Activated CD4-positive, alpha-beta T cell treated with anti-CD3 and anti-CD28 coated beads for 36 hours (primary cell): ENCODE measurements at regions not wholly inside any gene's neighbourhood (a gene's known extent, or its start where the extent isn't known, plus 50 kb on each side); places are given as distances from the start of the nearest gene placed in this dataset.
A peak's percentile ranks its signal among the peaks of the same experiment; 100 is the strongest.

Source experiments
- ATAC-seq: fragments of 200-7000 bp; cut with Tn5 transposase; one replicate; pipeline ENCODE4 v1.10.0; 2021; ENCODE audit warnings: mild to moderate bottlenecking, moderate library complexity
- CTCF ChIA-PET: fragments of 350-600 bp; sonication (Branson Sonifier 250); formaldehyde crosslinking; loops from one replicate; lab custom pipeline; 2021; ENCODE audit warnings: antibody characterized with exemption; lab: Charles Lee
- POLR2A ChIA-PET: fragments of 350-600 bp; sonication (Branson Sonifier 250); formaldehyde crosslinking; loops from one replicate; lab custom pipeline; 2021; ENCODE audit warnings: antibody characterized with exemption, inconsistent platforms; lab: Charles Lee
- DNase-seq: peaks from one replicate; pipeline ENCODE4 v3.0.0-alpha.2; 2020
- H3K27ac Mint-ChIP-seq: one replicate; pipeline ENCODE4 v1.8.0; 2021; ENCODE audit warnings: mixed read lengths
- H3K27me3 Mint-ChIP-seq: one replicate; pipeline ENCODE4 v1.8.0; 2021; ENCODE audit warnings: mixed read lengths
- H3K36me3 Mint-ChIP-seq: one replicate; pipeline ENCODE4 v1.8.0; 2021; ENCODE audit warnings: low read depth, mixed read lengths
- H3K4me1 Mint-ChIP-seq: one replicate; pipeline ENCODE4 v1.8.0; 2021; ENCODE audit warnings: mixed read lengths
- H3K4me3 Mint-ChIP-seq: one replicate; pipeline ENCODE4 v1.8.0; 2021; ENCODE audit warnings: mild to moderate bottlenecking, moderate library complexity, mixed read lengths
- H3K9me3 Mint-ChIP-seq: one replicate; pipeline ENCODE4 v1.8.0; 2021; ENCODE audit warnings: low read depth, mixed read lengths
- intact Hi-C, 2 experiments: fragments of 100-400 bp; cut with DNase I in 1 of 2; cut with micrococcal nuclease in 1 of 2; formaldehyde crosslinking; loops; one replicate each; pipeline versions ENCODE4 v1.14.2 to v1.15.1; 2022 to 2024; cut with DNase I, micrococcal nuclease

GRCh38 chr1:221806236-221806635 is 64.3 kb upstream of the DUSP10 start:
- Mint-ChIP-seq H3K4me1 (peaks cover 44% of the 10 kb centered on the region), H3K9me3 (no peaks in the 10 kb centered on the region), H3K4me3 (no peak overlapping the region), H3K36me3 (no peaks in the 10 kb centered on the region), H3K27ac (no peak overlapping the region), H3K27me3 (no peaks in the 10 kb centered on the region)
- ATAC-seq (no peak), DNase-seq (no peak)
- intact Hi-C loops, result no loop called here
- ChIA-PET CTCF (no interaction called here), POLR2A (no interaction called here)

DNA sequence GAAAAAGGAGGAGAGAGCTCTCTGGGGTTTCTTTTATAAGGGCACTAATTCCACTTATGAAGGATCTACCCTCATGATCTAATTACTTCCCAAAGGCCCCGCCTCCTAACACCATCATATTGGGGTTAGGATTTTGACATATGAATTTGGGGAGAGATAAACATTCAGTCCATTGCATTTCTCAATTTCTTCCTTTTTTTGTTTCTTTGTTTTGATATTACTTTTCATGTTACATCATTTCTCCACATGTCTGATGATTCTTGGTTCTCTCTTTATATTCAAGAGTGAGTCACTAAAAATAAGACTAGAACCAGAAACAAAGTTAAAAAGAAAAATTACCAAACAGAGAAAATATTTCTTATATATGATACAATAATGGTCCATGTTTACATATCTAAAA is 63.2 kb upstream of the DUSP10 start:
- ATAC-seq (no peak), DNase-seq (no peak)
- ChIA-PET POLR2A (no interaction called here), CTCF (no interaction called here)
- Mint-ChIP-seq H3K9me3 (peaks cover 2% of the 10 kb centered on the region), H3K4me1 (peaks cover 35% of the 10 kb centered on the region), H3K4me3 (no peak overlapping the region), H3K27ac (no peak overlapping the region), H3K27me3 (no peaks in the 10 kb centered on the region), H3K36me3 (no peaks in the 10 kb centered on the region)
- intact Hi-C loops, result no loop called here

GRCh38 chr1:221804303-221804702 is 62.4 kb upstream of the DUSP10 start:
- H3K27me3 Mint-ChIP-seq, result no peaks in the 10 kb centered on the region
- POLR2A ChIA-PET, result no interaction called here

GRCh38 chr1:221801773-221802516 is 60.1 kb upstream of the DUSP10 start:
- intact Hi-C loops, result no loop called here
- Mint-ChIP-seq H3K36me3 (peaks cover 2% of the 10 kb centered on the region), H3K4me1 (peaks cover 16% of the 10 kb centered on the region), H3K27me3 (no peaks in the 10 kb centered on the region), H3K9me3 (peaks cover 5% of the 10 kb centered on the region), H3K4me3 (no peak overlapping the region), H3K27ac (no peak overlapping the region)
- DNase-seq (no peak), ATAC-seq (peak; percentile 74)
- ChIA-PET POLR2A (interaction anchor here (1.4 kb wide), 1 partner anchor 22 kb away, joined by 3 read pairs; no protein-coding TSS in a partner anchor), CTCF (interaction anchor here (0.7 to 1.1 kb wide), 3 partner anchors 14 to 93 kb away, joined by 3 read pairs; no protein-coding TSS in a partner anchor)

More at GRCh38 chr1:221804303-221804702, 62.4 kb upstream of the DUSP10 start:
- CTCF ChIA-PET, result interaction anchor here (1.1 kb wide), 1 partner anchor 30 kb away, joined by 3 read pairs; no protein-coding TSS in a partner anchor
- intact Hi-C loops, result no loop called here
- H3K4me3 Mint-ChIP-seq, result no peak overlapping the region
- H3K9me3 Mint-ChIP-seq, result peaks cover 5% of the 10 kb centered on the region
- no peak for DNase-seq
- H3K27ac Mint-ChIP-seq, result no peak overlapping the region
- no peak for ATAC-seq
- peaks cover 2% of the 10 kb centered on the region for H3K36me3 Mint-ChIP-seq
- H3K4me1 Mint-ChIP-seq, result peaks cover 27% of the 10 kb centered on the region

DNA sequence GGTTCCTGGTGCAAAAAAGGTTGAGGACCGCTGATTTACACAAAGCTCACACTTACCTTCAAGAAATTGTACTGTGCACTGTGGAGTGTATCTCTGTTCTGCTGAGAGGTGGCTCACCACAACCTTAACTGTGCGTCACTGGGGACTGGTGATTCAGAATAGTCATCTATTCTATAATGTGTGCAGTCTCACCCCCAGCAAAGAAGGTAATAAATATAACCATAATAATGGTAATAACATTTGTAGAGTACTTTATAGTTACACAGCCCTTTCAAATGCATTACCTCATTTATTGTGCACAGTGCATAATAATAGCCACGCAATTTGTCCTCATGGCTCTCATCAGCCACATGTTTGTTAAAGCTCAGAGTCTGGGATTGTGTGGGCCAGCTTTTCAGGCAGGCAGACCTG is 59.4 kb upstream of the DUSP10 start:
- Mint-ChIP-seq H3K27ac (no peak overlapping the region), H3K4me1 (peaks cover 16% of the 10 kb centered on the region), H3K9me3 (peaks cover 5% of the 10 kb centered on the region), H3K4me3 (no peak overlapping the region), H3K27me3 (no peaks in the 10 kb centered on the region), H3K36me3 (peaks cover 2% of the 10 kb centered on the region)
- intact Hi-C loops, result no loop called here
- CTCF ChIA-PET, result interaction anchor here (1.5 kb wide), 1 partner anchor 7 kb away, joined by 3 read pairs; no protein-coding TSS in a partner anchor
- no peak for DNase-seq
- ATAC-seq, result peak; percentile 77
- POLR2A ChIA-PET, result interaction anchor here (1.4 kb wide), 1 partner anchor 23 kb away, joined by 3 read pairs; no protein-coding TSS in a partner anchor

DNA sequence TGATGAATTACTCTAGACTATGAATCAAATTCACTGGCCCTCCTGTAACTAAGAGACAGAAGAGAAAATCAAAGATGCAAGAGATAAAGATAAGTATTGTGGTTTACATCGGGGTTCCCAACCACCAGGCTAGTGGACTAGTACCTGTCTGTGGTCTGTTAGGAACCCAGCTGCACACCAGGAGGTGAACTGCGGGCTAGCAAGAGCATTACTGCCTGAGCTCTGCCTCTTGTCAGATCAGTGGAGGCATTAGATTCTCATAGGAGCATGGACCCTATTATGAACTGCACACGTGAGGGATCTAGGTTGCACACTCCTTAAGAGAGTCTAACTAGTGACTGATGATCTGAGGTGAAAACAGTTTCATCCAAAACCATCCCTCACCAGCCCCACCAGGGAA is 58.9 kb upstream of the DUSP10 start:
- H3K4me1 Mint-ChIP-seq, result peaks cover 17% of the 10 kb centered on the region
- peak; percentile 15 for ATAC-seq
- intact Hi-C loops, result no loop called here
- POLR2A ChIA-PET, result no interaction called here
- peaks cover 2% of the 10 kb centered on the region for H3K36me3 Mint-ChIP-seq
- H3K9me3 Mint-ChIP-seq, result peaks cover 5% of the 10 kb centered on the region
- no peaks in the 10 kb centered on the region for H3K27me3 Mint-ChIP-seq
- no peak for DNase-seq
- H3K4me3 Mint-ChIP-seq, result no peak overlapping the region
- CTCF ChIA-PET, result interaction anchor here (1.5 kb wide), 1 partner anchor 8 kb away, joined by 3 read pairs; no protein-coding TSS in a partner anchor
- no peak overlapping the region for H3K27ac Mint-ChIP-seq

DNA sequence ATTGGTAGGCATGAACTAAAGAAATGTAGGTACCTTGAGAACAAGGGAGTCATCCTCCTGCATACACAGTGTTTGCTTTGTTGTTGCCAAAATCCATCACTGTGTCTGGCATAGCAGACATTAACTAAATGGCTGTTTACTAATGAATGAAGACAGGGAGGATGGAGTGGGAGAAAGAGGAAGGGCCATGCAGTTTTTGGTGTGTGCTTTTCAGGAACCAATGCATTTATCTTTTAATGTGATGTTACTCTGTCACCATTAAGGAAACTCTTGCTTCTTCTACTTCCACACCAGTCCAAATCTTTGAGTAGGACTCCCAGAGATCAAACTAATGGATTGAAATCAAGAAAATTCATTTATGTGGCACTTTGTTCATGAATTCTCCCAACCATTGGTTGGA is 55.6 kb upstream of the DUSP10 start:
- Mint-ChIP-seq H3K36me3 (peaks cover 2% of the 10 kb centered on the region), H3K27ac (no peak overlapping the region), H3K27me3 (no peaks in the 10 kb centered on the region), H3K4me3 (no peak overlapping the region), H3K9me3 (peaks cover 5% of the 10 kb centered on the region), H3K4me1 (peaks cover 38% of the 10 kb centered on the region)
- ChIA-PET POLR2A (no interaction called here), CTCF (no interaction called here)
- ATAC-seq, result no peak
- intact Hi-C loops, result no loop called here
- no peak for DNase-seq

DNA sequence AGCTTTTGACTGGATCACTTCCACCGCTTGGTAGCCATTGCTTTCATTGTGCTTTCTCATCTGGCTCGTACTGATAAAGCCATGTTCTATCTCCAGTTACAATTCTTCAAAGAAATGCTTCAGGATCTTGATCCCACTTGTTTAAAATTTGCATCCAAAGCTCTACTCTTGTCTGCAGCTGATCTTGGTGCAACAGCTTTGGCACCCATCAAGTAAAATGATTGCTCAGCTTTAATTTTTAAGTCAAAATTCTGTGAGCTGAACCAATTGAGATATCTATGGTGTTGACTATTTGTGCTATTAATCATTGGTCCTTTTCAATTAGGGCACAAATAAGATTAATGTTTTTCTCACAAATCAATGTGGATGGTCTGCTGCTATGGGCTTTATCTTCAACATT is 54.8 kb upstream of the DUSP10 start:
- DNase-seq (no peak), ATAC-seq (no peak)
- Mint-ChIP-seq H3K4me1 (peaks cover 34% of the 10 kb centered on the region), H3K36me3 (peaks cover 2% of the 10 kb centered on the region), H3K27me3 (no peaks in the 10 kb centered on the region), H3K27ac (no peak overlapping the region), H3K9me3 (peaks cover 5% of the 10 kb centered on the region), H3K4me3 (no peak overlapping the region)
- intact Hi-C loops, result no loop called here
- ChIA-PET POLR2A (no interaction called here), CTCF (interaction anchor here (1.0 kb wide), 1 partner anchor 27 kb away, joined by 3 read pairs; no protein-coding TSS in a partner anchor)

GRCh38 chr1:221795380-221795779 is 53.5 kb upstream of the DUSP10 start:
- H3K27ac Mint-ChIP-seq, result peak overlapping the region; percentile 17
- intact Hi-C loops, result loop anchor here (2.0 kb wide), 2 partner anchors 33 to 41 kb away; no protein-coding TSS in a partner anchor
- H3K4me3 Mint-ChIP-seq, result no peak overlapping the region
- DNase-seq (peak; percentile 42), ATAC-seq (peak; percentile 58)
- CTCF ChIA-PET, result interaction anchor here (1.6 kb wide), 1 partner anchor 44 kb away, joined by 5 read pairs; no protein-coding TSS in a partner anchor
- H3K36me3 Mint-ChIP-seq, result peaks cover 2% of the 10 kb centered on the region
- H3K9me3 Mint-ChIP-seq, result peaks cover 4% of the 10 kb centered on the region
- H3K4me1 Mint-ChIP-seq, result peaks cover 34% of the 10 kb centered on the region
- POLR2A ChIA-PET, result interaction anchor here (1.2 to 1.9 kb wide), 2 partner anchors 34 to 54 kb away, joined by 5 to 9 read pairs; partner anchors contain the start of gene DUSP10
- H3K27me3 Mint-ChIP-seq, result no peaks in the 10 kb centered on the region

- POLR2A ChIA-PET, result interaction anchor here (1.0 to 1.9 kb wide), 3 partner anchors 18 to 53 kb away, joined by 4 to 9 read pairs (median 5); partner anchors contain the start of gene DUSP10
- no peak for DNase-seq
- H3K27ac Mint-ChIP-seq, result peak overlapping the region; percentile 70
- no peak overlapping the region for H3K4me3 Mint-ChIP-seq
- H3K4me1 Mint-ChIP-seq, result peaks cover 34% of the 10 kb centered on the region
- H3K9me3 Mint-ChIP-seq, result peaks cover 3% of the 10 kb centered on the region
- no peak for ATAC-seq
- CTCF ChIA-PET, result interaction anchor here (1.6 kb wide), 1 partner anchor 45 kb away, joined by 5 read pairs; no protein-coding TSS in a partner anchor
- no peaks in the 10 kb centered on the region for H3K27me3 Mint-ChIP-seq
- intact Hi-C loops, result loop anchor here (1.0 to 2.0 kb wide), 8 partner anchors 17 to 355 kb away; partner anchors contain the start of gene DUSP10 (in 2 of the 2)
- H3K36me3 Mint-ChIP-seq, result peaks cover 2% of the 10 kb centered on the region
These were observed 53.0 kb upstream of the DUSP10 start for GRCh38 chr1:221794935-221795334.

- POLR2A ChIA-PET, result interaction anchor here (0.7 to 1.9 kb wide), 3 partner anchors 17 to 53 kb away, joined by 3 to 9 read pairs (median 4); partner anchors contain the start of gene DUSP10
- Mint-ChIP-seq H3K4me3 (no peak overlapping the region), H3K36me3 (no peaks in the 10 kb centered on the region), H3K27ac (peak overlapping the region; percentile 89), H3K27me3 (no peaks in the 10 kb centered on the region), H3K4me1 (peaks cover 34% of the 10 kb centered on the region), H3K9me3 (no peaks in the 10 kb centered on the region)
- intact Hi-C loops, result loop anchor here (1.0 to 2.0 kb wide), 8 partner anchors 16 to 354 kb away; partner anchors contain the start of gene DUSP10 (in 2 of the 2)
- DNase-seq, result peak; percentile 54
- ATAC-seq, result peak; percentile 91
- CTCF ChIA-PET, result interaction anchor here (1.6 kb wide), 1 partner anchor 46 kb away, joined by 5 read pairs; no protein-coding TSS in a partner anchor
These were observed 52.3 kb upstream of the DUSP10 start for GRCh38 chr1:221794079-221794670.
